Right lobe of liver (tissue), 6 donors: ENCODE measurements at regions not wholly inside any gene's neighbourhood (a gene's known extent, or its start where the extent isn't known, plus 50 kb on each side); places are given as distances from the start of the nearest gene placed in this dataset.

Source experiments
- ATAC-seq, 4 donors: fragments of 200-7000 bp; cut with Tn5 transposase; one replicate each; pipeline ENCODE4 v1.9.1; 2020; ENCODE audit warnings: mild to moderate bottlenecking in 4 of 4, moderate library complexity in 4 of 4
- DNase-seq, 3 donors: peaks; one replicate each; pipeline ENCODE4 v3.0.0-alpha.2; 2020
- H3K27ac ChIP-seq, 3 donors: fragments of 200-600 bp; one replicate each; pipeline ENCODE4 v1.8.0; 2022
- H3K27me3 ChIP-seq, 2 donors: fragments of 200-600 bp; one replicate each; pipeline ENCODE4 v1.8.0; 2022
- H3K36me3 ChIP-seq, 4 donors: fragments of 200-600 bp; sonication (generic) in 1 of 4; one replicate each; pipeline versions ENCODE4 v1.5.1 to v1.8.0; 2017 to 2022; ENCODE audit warnings: control low read depth in 1 of 4
- H3K4me1 ChIP-seq, 4 donors: fragments of 200-600 bp; sonication (generic) in 1 of 4; one replicate each; pipeline versions ENCODE4 v1.5.1 to v1.8.0; 2017 to 2022; ENCODE audit warnings: control low read depth in 1 of 4
- H3K4me3 ChIP-seq, 3 donors: fragments of 200-600 bp; one replicate each; pipeline ENCODE4 v1.8.0; 2022
- H3K9me3 ChIP-seq, 4 donors: fragments of 200-600 bp; sonication (generic) in 1 of 4; one replicate each; pipeline versions ENCODE4 v1.5.1 to v1.8.0; 2017 to 2022; ENCODE audit warnings: control low read depth in 1 of 4
- CTCF ChIP-seq, 4 donors: fragments of 200-600 bp in 3 of 4; fragments of 450-650 bp in 1 of 4; IDR thresholded peaks; one replicate each; pipeline versions ENCODE4 v1.5.1 to v1.8.0; 2016 to 2022; ENCODE audit warnings: antibody characterized with exemption in 4 of 4, mild to moderate bottlenecking in 2 of 4
- POLR2A ChIP-seq: fragments of 450-650 bp; IDR thresholded peaks from one replicate; pipeline ENCODE4 v1.6.1; 2017; ENCODE audit warnings: antibody characterized with exemption, mild to moderate bottlenecking
- WGBS: methylation state at CpG from one replicate; pipeline ENCODE4 v1.1.6; 2018; ENCODE audit warnings: low coverage, low lambda C conversion rate; ENCODE audit not compliant: insufficient coverage; ENCODE audit errors: missing lambda C conversion rate; 5-methylcytosine and 5-hydroxymethylcytosine counted together
- intact Hi-C, 2 donors: fragments of 100-400 bp; cut with DNase I; formaldehyde crosslinking; loops; one replicate each; pipeline versions ENCODE4 v1.11.2 to v1.14.1; 2022
- donor health status: DM: no; HTN: yes; CAD: no.
- donor health status: DM: no; HTN: no; CAD: no.
- donor health status: DM: no; HTN: no; CAD: no.
- donor health status: DM: no; HTN: yes; CAD: no.
- donor health status: DM: no; HTN: yes; CAD: no.

- ATAC-seq: no peak
- intact Hi-C loops: no loop called here
- Histone ChIP-seq H3K27ac (no peak overlapping the region), H3K4me1 (no peaks in the 10 kb centered on the region), H3K36me3 (no peaks in the 10 kb centered on the region), H3K4me3 (no peak overlapping the region), H3K27me3 (no peaks in the 10 kb centered on the region), H3K9me3 (no peaks in the 10 kb centered on the region)
- no peak for TF ChIP-seq CTCF (IDR thresholded peaks at IDR 0.05)
- no peak for TF ChIP-seq POLR2A
- DNase-seq: no peak
- 42% methylated on average over 2 of the region's 2 CpGs for WGBS
Measured at GRCh38 chr7:81857385-81857784, 87.5 kb upstream of the HGF start.

- Histone ChIP-seq H3K27ac (no peak overlapping the region), H3K9me3 (no peaks in the 10 kb centered on the region), H3K36me3 (no peaks in the 10 kb centered on the region), H3K4me1 (no peaks in the 10 kb centered on the region), H3K4me3 (no peak overlapping the region), H3K27me3 (no peaks in the 10 kb centered on the region)
- intact Hi-C loops: no loop called here
- no peak for TF ChIP-seq CTCF (IDR thresholded peaks at IDR 0.05)
- WGBS: 79% methylated on average over 2 of the region's 2 CpGs
- ATAC-seq (no peak), DNase-seq (no peak)
Measured at GRCh38 chr7:81854518-81854917, 84.7 kb upstream of the HGF start.

GRCh38 chr7:81852701-81853100 is 82.9 kb upstream of the HGF start:
- H3K9me3 ChIP-seq: no peaks in the 10 kb centered on the region
- no peaks in the 10 kb centered on the region for H3K4me1 ChIP-seq
- intact Hi-C loops: no loop called here
- H3K36me3 ChIP-seq: no peaks in the 10 kb centered on the region
- no peaks in the 10 kb centered on the region for H3K27me3 ChIP-seq
- DNase-seq: no peak
- TF ChIP-seq POLR2A (no peak), CTCF (IDR thresholded peaks at IDR 0.05) (no peak)
- no peak for ATAC-seq
- H3K4me3 ChIP-seq: no peak overlapping the region
- no peak overlapping the region for H3K27ac ChIP-seq

- Histone ChIP-seq H3K9me3 (no peaks in the 10 kb centered on the region), H3K36me3 (no peaks in the 10 kb centered on the region), H3K4me3 (no peak overlapping the region), H3K27me3 (no peaks in the 10 kb centered on the region), H3K27ac (no peak overlapping the region), H3K4me1 (no peaks in the 10 kb centered on the region)
- DNase-seq (no peak), ATAC-seq (no peak)
- intact Hi-C loops: no loop called here
- TF ChIP-seq CTCF (IDR thresholded peaks at IDR 0.05) (no peak), POLR2A (no peak)
Measured at GRCh38 chr7:81851413-81851812, 81.6 kb upstream of the HGF start.

- no peaks in the 10 kb centered on the region for H3K4me1 ChIP-seq
- WGBS: 15% methylated on average over 1 of the region's 1 CpG
- no peaks in the 10 kb centered on the region for H3K36me3 ChIP-seq
- no peak for DNase-seq
- peak; percentile 69 to 90 (median 88) for ATAC-seq
- no peak overlapping the region for H3K4me3 ChIP-seq
- H3K9me3 ChIP-seq: no peaks in the 10 kb centered on the region
- no peaks in the 10 kb centered on the region for H3K27me3 ChIP-seq
- no peak for TF ChIP-seq POLR2A
- no peak for TF ChIP-seq CTCF (IDR thresholded peaks at IDR 0.05)
- intact Hi-C loops: no loop called here
- peak overlapping the region in 2 of 3 donors; percentile 7 to 20 for H3K27ac ChIP-seq
Measured at GRCh38 chr7:81846398-81846797, 76.6 kb upstream of the HGF start.
